Transverse colon (tissue), 4 donors: ENCODE measurements at regions not wholly inside any gene's neighbourhood (a gene's known extent, or its start where the extent isn't known, plus 50 kb on each side); places are given as distances from the start of the nearest gene placed in this dataset.

ENCODE experiments used
- DNase-seq: peaks from one replicate; pipeline ENCODE4 v3.0.0-alpha.2; 2019
- H3K27ac ChIP-seq, 4 donors: fragments of 200-600 bp; sonication (generic); 2 replicates each; pipeline ENCODE4 v1.5.1; 2016 to 2018; ENCODE audit warnings: inconsistent platforms in 4 of 4
- H3K27me3 ChIP-seq: fragments of 200-600 bp; sonication (generic); 2 replicates; pipeline ENCODE4 v1.5.1; 2017; ENCODE audit warnings: inconsistent platforms
- H3K36me3 ChIP-seq, 4 donors: fragments of 200-600 bp; sonication (generic); 2 replicates each; pipeline ENCODE4 v1.5.1; 2017 to 2019; ENCODE audit warnings: inconsistent platforms in 4 of 4
- H3K4me1 ChIP-seq, 4 donors: fragments of 200-600 bp; sonication (generic); 2 replicates each; pipeline ENCODE4 v1.5.1; 2017 to 2020; ENCODE audit warnings: inconsistent platforms in 4 of 4
- H3K4me3 ChIP-seq, 4 donors: fragments of 200-600 bp; sonication (generic); 1 replicate in 1 of 4; 2 replicates in 3 of 4; pipeline versions ENCODE4 v1.5.1 to v1.6.1; 2017 to 2019; ENCODE audit warnings: inconsistent platforms in 4 of 4
- H3K9me3 ChIP-seq, 2 donors: fragments of 200-600 bp; sonication (generic); 2 replicates each; pipeline ENCODE4 v1.5.1; 2017 to 2019; ENCODE audit warnings: inconsistent platforms in 2 of 2
- EP300 ChIP-seq: sonication (generic); formaldehyde crosslinking; IDR thresholded peaks from one replicate; pipeline ENCODE4 v1.6.1; 2017; ENCODE audit warnings: antibody characterized with exemption, low read depth
- POLR2A ChIP-seq: fragments of 450-650 bp; IDR thresholded peaks from one replicate; pipeline ENCODE4 v1.6.1; 2016; ENCODE audit warnings: antibody characterized with exemption, mild to moderate bottlenecking, moderate library complexity
- POLR2AphosphoS5 ChIP-seq, 3 donors: sonication (generic); formaldehyde crosslinking; IDR thresholded peaks; one replicate each; pipeline ENCODE4 v1.6.1; 2016; ENCODE audit warnings: antibody characterized with exemption in 3 of 3
- WGBS, 2 donors: methylation state at CpG; one replicate each; pipeline ENCODE4 v1.1.5; 2018; ENCODE audit warnings: low coverage in 1 of 2; 5-methylcytosine and 5-hydroxymethylcytosine counted together
- in situ Hi-C, 4 donors: fragments of 200-750 bp; cut with MboI; loops; one replicate each; pipeline versions ENCODE4 v1.15.0 to v1.15.1; 2017; ENCODE audit warnings: low sequenced_read_pairs in 3 of 4, low pct_ligation_motif_present in 1 of 4, low pct_unique_long_range_greater_than_20kb in 1 of 4
- intact Hi-C: fragments of 100-400 bp; cut with DNase I; formaldehyde crosslinking; loops from one replicate; pipeline ENCODE4 v1.15.1; 2023; ENCODE audit warnings: low total_unique reads
- TF ChIP-seq, protein P1 (sequence below), 5 experiments: fragments of 200-600 bp in 3 of 5; fragments of 450-650 bp in 2 of 5; sonication (generic) in 3 of 5; IDR thresholded peaks; 1 replicate in 2 of 5; 2 replicates in 3 of 5; pipeline ENCODE4 v1.5.1; 2016 to 2017; ENCODE audit warnings: antibody characterized with exemption in 5 of 5, inconsistent platforms in 3 of 5, mild to moderate bottlenecking in 2 of 5, moderate library complexity in 1 of 5

DNA sequence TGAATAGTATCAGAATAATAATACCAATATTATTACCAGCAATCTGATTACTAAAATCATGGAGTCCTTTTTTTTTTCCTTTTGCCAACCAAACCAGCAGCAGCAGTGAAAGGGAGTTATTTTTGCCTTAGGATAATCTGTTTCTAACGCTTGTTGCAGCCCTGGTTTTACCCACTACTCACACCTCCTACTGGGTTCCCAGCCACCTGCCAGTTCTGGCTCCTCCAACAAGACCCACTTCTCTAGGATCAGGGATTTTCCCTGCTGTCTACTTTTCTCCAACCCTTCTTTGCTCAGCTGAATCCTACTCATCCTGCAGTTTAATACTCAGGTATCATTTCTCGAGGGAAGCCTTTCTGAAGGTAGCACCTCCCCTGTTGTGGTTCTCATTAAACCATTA is 96.8 kb upstream of the BCAR3 start:
- no peaks in the 10 kb centered on the region for H3K4me1 ChIP-seq
- H3K27ac ChIP-seq = no peak overlapping the region
- no peak for DNase-seq
- no peak overlapping the region for H3K4me3 ChIP-seq
- H3K27me3 ChIP-seq = no peaks in the 10 kb centered on the region
- TF ChIP-seq, protein P1, sequence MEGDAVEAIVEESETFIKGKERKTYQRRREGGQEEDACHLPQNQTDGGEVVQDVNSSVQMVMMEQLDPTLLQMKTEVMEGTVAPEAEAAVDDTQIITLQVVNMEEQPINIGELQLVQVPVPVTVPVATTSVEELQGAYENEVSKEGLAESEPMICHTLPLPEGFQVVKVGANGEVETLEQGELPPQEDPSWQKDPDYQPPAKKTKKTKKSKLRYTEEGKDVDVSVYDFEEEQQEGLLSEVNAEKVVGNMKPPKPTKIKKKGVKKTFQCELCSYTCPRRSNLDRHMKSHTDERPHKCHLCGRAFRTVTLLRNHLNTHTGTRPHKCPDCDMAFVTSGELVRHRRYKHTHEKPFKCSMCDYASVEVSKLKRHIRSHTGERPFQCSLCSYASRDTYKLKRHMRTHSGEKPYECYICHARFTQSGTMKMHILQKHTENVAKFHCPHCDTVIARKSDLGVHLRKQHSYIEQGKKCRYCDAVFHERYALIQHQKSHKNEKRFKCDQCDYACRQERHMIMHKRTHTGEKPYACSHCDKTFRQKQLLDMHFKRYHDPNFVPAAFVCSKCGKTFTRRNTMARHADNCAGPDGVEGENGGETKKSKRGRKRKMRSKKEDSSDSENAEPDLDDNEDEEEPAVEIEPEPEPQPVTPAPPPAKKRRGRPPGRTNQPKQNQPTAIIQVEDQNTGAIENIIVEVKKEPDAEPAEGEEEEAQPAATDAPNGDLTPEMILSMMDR (IDR thresholded peaks at IDR 0.05) = no peak
- no peak for TF ChIP-seq POLR2AphosphoS5 (IDR thresholded peaks at IDR 0.05)
- no peak for TF ChIP-seq EP300
- TF ChIP-seq POLR2A = no peak
- H3K9me3 ChIP-seq = no peaks in the 10 kb centered on the region
- intact Hi-C loops = no loop called here
- in situ Hi-C loops = no loop called here
- no peaks in the 10 kb centered on the region for H3K36me3 ChIP-seq
- WGBS, 2 donors = 89 to 98% methylated on average over 2 of the region's 2 CpGs

DNA sequence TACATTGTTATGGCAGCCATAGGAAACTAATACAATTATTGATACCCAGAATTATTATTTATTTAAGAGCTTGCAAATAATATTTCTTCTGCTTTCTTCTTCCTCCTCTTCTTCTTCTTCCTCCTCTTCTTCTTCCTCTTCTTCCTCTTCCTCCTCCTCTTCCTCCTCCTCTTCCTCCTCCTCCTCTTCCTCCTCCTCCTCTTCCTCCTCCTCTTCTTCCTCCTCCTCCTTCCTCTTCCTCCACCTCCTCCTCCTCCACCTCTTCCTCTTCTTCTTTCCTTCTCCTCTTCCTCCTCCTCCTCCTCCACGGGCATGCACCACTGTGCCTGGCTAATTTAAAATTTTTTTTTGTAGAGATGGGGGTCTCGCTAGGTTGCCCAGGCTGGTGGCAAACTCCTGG is 95.6 kb upstream of the BCAR3 start:
- WGBS, 2 donors = 63 to 76% methylated on average over 2 of the region's 2 CpGs
- H3K9me3 ChIP-seq = no peaks in the 10 kb centered on the region
- TF ChIP-seq EP300 (no peak), POLR2AphosphoS5 (IDR thresholded peaks at IDR 0.05) (no peak), POLR2A (no peak)
- TF ChIP-seq, protein P1 (IDR thresholded peaks at IDR 0.05) = no peak
- intact Hi-C loops (no loop called here), in situ Hi-C loops (no loop called here)
- no peaks in the 10 kb centered on the region for H3K4me1 ChIP-seq
- DNase-seq = no peak
- H3K36me3 ChIP-seq = no peaks in the 10 kb centered on the region
- no peak overlapping the region for H3K4me3 ChIP-seq
- H3K27me3 ChIP-seq = no peaks in the 10 kb centered on the region
- no peak overlapping the region for H3K27ac ChIP-seq

DNA sequence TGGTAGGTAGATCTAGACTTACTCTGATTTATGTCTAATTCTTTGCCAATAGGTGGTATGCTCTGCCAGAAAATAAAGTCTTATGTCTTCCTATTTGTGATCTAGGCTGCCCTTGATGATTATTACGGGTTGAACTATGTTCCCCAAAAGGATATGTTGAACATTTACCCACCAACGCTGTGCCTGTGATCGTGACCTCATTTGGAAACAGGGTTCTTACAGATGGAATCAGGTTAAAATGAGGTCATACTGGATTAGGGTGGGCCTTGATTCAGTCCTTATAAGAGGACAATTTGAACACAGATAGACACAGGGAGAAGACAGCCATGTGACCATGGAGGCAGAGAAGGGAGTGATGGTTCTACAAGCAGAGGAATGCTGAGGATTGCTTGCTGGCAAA is 95.1 kb upstream of the BCAR3 start:
- intact Hi-C loops (no loop called here), in situ Hi-C loops (no loop called here)
- no peaks in the 10 kb centered on the region for H3K9me3 ChIP-seq
- no peaks in the 10 kb centered on the region for H3K36me3 ChIP-seq
- H3K27me3 ChIP-seq = no peaks in the 10 kb centered on the region
- no peak for TF ChIP-seq POLR2A
- TF ChIP-seq POLR2AphosphoS5 (IDR thresholded peaks at IDR 0.05) = no peak
- TF ChIP-seq, protein P1 (IDR thresholded peaks at IDR 0.05) = no peak
- TF ChIP-seq EP300 = no peak
- H3K27ac ChIP-seq = no peak overlapping the region
- H3K4me3 ChIP-seq = no peak overlapping the region
- 80 to 84% methylated on average over 1 to 3 of the region's 3 CpGs for WGBS, 2 donors
- no peaks in the 10 kb centered on the region for H3K4me1 ChIP-seq
- no peak for DNase-seq

DNA sequence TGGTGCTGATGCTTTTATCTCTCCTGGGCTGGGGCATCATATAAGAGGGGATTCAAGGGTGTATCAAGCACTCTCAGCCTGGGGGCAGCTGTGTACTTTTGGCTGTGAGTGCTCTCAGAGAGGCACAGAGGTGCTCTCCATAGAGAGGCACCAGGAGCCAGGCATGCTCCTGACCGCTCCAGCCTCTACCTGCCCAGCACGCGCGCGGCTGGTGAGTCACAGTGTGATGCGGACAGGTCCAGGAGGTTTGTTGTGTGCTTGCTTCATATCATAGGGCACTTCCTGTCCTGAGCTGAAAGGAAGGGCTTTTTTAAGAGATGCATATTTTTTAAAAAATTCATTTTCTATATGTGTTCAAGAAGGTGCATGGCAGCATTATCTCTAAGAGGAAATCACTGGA is 93.6 kb upstream of the BCAR3 start:
- Histone ChIP-seq H3K4me3 (no peak overlapping the region), H3K9me3 (no peaks in the 10 kb centered on the region), H3K4me1 (no peaks in the 10 kb centered on the region), H3K36me3 (no peaks in the 10 kb centered on the region), H3K27me3 (no peaks in the 10 kb centered on the region), H3K27ac (no peak overlapping the region)
- TF ChIP-seq POLR2AphosphoS5 (IDR thresholded peaks at IDR 0.05) = no peak
- no peak for TF ChIP-seq POLR2A
- no peak for TF ChIP-seq EP300
- TF ChIP-seq, protein P1 (IDR thresholded peaks at IDR 0.05) = no peak
- in situ Hi-C loops = no loop called here
- 89% methylated on average over 6 of the region's 6 CpGs; no CpG with 5 or more reads in 1 of the 2 donors for WGBS, 2 donors
- intact Hi-C loops = no loop called here
- no peak for DNase-seq
